CD4-positive, alpha-beta memory T cell (primary cell): ENCODE measurements at regions not wholly inside any gene's neighbourhood (a gene's known extent, or its start where the extent isn't known, plus 50 kb on each side); places are given as distances from the start of the nearest gene placed in this dataset.

Experiments
- CTCF ChIA-PET: fragments of 350-600 bp; sonication (Branson Sonifier 250); formaldehyde crosslinking; loops from one replicate; lab custom pipeline; 2021; ENCODE audit warnings: inconsistent platforms; ENCODE audit not compliant: partially characterized antibody; lab: Charles Lee
- POLR2A ChIA-PET: fragments of 350-600 bp; sonication (Branson Sonifier 250); formaldehyde crosslinking; loops from one replicate; lab custom pipeline; 2021; ENCODE audit not compliant: partially characterized antibody; lab: Charles Lee
- DNase-seq, 5 donors: peaks; one replicate each; pipeline versions ENCODE4 v3.0.0 to v3.0.0-alpha.2; 2020 to 2022; ENCODE audit warnings: mixed read lengths in 1 of 5
- H3K27ac ChIP-seq: one replicate; pipeline ENCODE4 v1.7.0; 2013; ENCODE audit warnings: low read depth, low read length
- H3K27me3 ChIP-seq: 2 replicates; pipeline ENCODE4 v1.7.0; 2013; ENCODE audit warnings: mild to moderate bottlenecking, low read length, moderate library complexity; ENCODE audit not compliant: insufficient read depth
- H3K36me3 ChIP-seq: 2 replicates; pipeline ENCODE4 v1.7.0; 2013; ENCODE audit warnings: mild to moderate bottlenecking, low read length, moderate library complexity; ENCODE audit not compliant: insufficient read depth
- H3K4me1 ChIP-seq: 2 replicates; pipeline ENCODE4 v1.7.0; 2013; ENCODE audit warnings: mild to moderate bottlenecking, low read length, moderate library complexity; ENCODE audit not compliant: insufficient read depth
- H3K4me3 ChIP-seq, 2 donors: one replicate each; pipeline ENCODE4 v1.7.0; 2013; ENCODE audit warnings: low read length in 2 of 2, mild to moderate bottlenecking in 1 of 2
- H3K9me3 ChIP-seq, 2 donors: one replicate each; pipeline ENCODE4 v1.7.0; 2013; ENCODE audit warnings: low read length in 2 of 2, control low read depth in 1 of 2; ENCODE audit not compliant: control insufficient read depth in 1 of 2
- H3K27ac Mint-ChIP-seq, 7 donors: one replicate each; pipeline ENCODE4 v1.8.0; 2020 to 2021; ENCODE audit warnings: mixed read lengths in 7 of 7, mild to moderate bottlenecking in 6 of 7, inconsistent platforms in 3 of 7, moderate library complexity in 3 of 7
- H3K27me3 Mint-ChIP-seq, 2 donors: one replicate each; pipeline ENCODE4 v1.8.0; 2020 to 2021; ENCODE audit warnings: mixed read lengths in 2 of 2
- H3K36me3 Mint-ChIP-seq, 2 donors: one replicate each; pipeline ENCODE4 v1.8.0; 2020 to 2021; ENCODE audit warnings: mixed read lengths in 2 of 2, inconsistent platforms in 1 of 2, mild to moderate bottlenecking in 1 of 2
- H3K4me1 Mint-ChIP-seq, 4 donors: one replicate each; pipeline ENCODE4 v1.8.0; 2020 to 2021; ENCODE audit warnings: mixed read lengths in 4 of 4, mild to moderate bottlenecking in 1 of 4
- H3K4me3 Mint-ChIP-seq, 8 donors: one replicate each; pipeline ENCODE4 v1.8.0; 2020 to 2021; ENCODE audit warnings: mixed read lengths in 8 of 8, mild to moderate bottlenecking in 7 of 8, moderate library complexity in 6 of 8, inconsistent platforms in 3 of 8
- H3K9me3 Mint-ChIP-seq, 8 donors: one replicate each; pipeline ENCODE4 v1.8.0; 2020 to 2021; ENCODE audit warnings: mixed read lengths in 8 of 8, mild to moderate bottlenecking in 5 of 8, inconsistent platforms in 3 of 8, moderate library complexity in 1 of 8
- intact Hi-C: fragments of 100-400 bp; cut with micrococcal nuclease; formaldehyde crosslinking; loops from one replicate; pipeline ENCODE4 v1.15.1; 2023

DNA sequence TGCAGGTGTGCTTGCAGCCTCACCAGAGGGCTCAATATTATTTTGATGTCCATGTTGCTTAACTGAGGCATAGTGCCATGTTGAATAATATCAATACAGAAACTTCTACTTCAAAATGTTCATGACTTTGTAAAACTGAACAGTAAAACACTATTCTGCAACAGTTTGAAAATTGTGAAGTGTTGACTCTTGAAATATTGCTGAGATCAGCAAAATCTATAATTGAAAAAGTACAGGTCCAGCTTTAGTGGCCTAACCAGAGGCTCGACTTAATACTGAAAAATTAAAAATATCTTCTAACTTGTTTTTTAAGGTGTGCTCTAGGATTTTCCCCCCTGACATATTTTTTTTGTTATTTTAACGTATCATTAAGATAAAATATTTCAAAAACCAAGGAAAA, 1460.7 kb downstream of the EFNB2 start:
- POLR2A ChIA-PET = no interaction called here
- H3K4me3 ChIP-seq = no peak overlapping the region
- no peak overlapping the region for H3K4me3 Mint-ChIP-seq
- no peaks in the 10 kb centered on the region for H3K4me1 ChIP-seq
- peaks cover 0 to 3% of the 10 kb centered on the region in 2 donors for H3K27me3 Mint-ChIP-seq
- intact Hi-C loops = no loop called here
- no peaks in the 10 kb centered on the region for H3K27me3 ChIP-seq
- no peaks in the 10 kb centered on the region for H3K9me3 ChIP-seq
- H3K27ac ChIP-seq = no peak overlapping the region
- CTCF ChIA-PET = no interaction called here
- no peak overlapping the region for H3K27ac Mint-ChIP-seq
- H3K36me3 ChIP-seq = no peaks in the 10 kb centered on the region
- peaks cover 0 to 2% (median 0%) of the 10 kb centered on the region in 8 donors for H3K9me3 Mint-ChIP-seq
- no peaks in the 10 kb centered on the region for H3K4me1 Mint-ChIP-seq
- no peaks in the 10 kb centered on the region for H3K36me3 Mint-ChIP-seq
- DNase-seq = no peak

GRCh38 chr13:105073041-105073440, 1462.4 kb downstream of the EFNB2 start:
- H3K36me3 Mint-ChIP-seq = no peaks in the 10 kb centered on the region
- ChIA-PET CTCF (no interaction called here), POLR2A (no interaction called here)
- Histone ChIP-seq H3K9me3 (no peaks in the 10 kb centered on the region), H3K27me3 (no peaks in the 10 kb centered on the region), H3K36me3 (no peaks in the 10 kb centered on the region), H3K4me1 (no peaks in the 10 kb centered on the region), H3K4me3 (no peak overlapping the region), H3K27ac (no peak overlapping the region)
- H3K4me1 Mint-ChIP-seq = no peaks in the 10 kb centered on the region
- no peak overlapping the region for H3K4me3 Mint-ChIP-seq
- no peak for DNase-seq
- H3K27ac Mint-ChIP-seq = no peak overlapping the region
- intact Hi-C loops = no loop called here
- peaks cover 0 to 2% (median 0%) of the 10 kb centered on the region in 8 donors for H3K9me3 Mint-ChIP-seq
- peaks cover 0 to 1% of the 10 kb centered on the region in 2 donors for H3K27me3 Mint-ChIP-seq

DNA sequence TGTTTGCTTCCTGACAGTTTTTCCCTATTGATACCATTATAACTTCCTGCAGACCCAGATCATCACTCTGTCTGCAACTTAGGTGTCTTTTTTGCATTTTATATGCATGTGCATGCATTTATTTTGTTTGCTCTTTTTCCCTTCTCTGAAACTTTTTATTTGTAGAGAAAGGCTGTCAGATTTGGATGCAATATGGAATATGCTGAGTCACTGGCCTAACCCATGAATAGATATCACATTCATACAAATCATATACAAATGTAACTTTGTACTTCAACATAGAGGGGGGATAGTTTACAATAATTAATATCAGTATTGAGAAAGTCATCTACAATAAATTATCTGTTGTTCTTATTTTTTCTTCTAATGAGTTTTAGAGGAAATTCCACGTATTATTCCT, 1465.0 kb downstream of the EFNB2 start:
- no peaks in the 10 kb centered on the region for H3K4me1 Mint-ChIP-seq
- Histone ChIP-seq H3K27ac (no peak overlapping the region), H3K9me3 (no peaks in the 10 kb centered on the region), H3K4me3 (no peak overlapping the region), H3K4me1 (no peaks in the 10 kb centered on the region), H3K36me3 (no peaks in the 10 kb centered on the region), H3K27me3 (no peaks in the 10 kb centered on the region)
- H3K27ac Mint-ChIP-seq = no peak overlapping the region
- intact Hi-C loops = no loop called here
- ChIA-PET CTCF (no interaction called here), POLR2A (no interaction called here)
- DNase-seq = no peak
- H3K9me3 Mint-ChIP-seq = peaks cover 0 to 2% (median 0%) of the 10 kb centered on the region in 8 donors
- no peaks in the 10 kb centered on the region for H3K27me3 Mint-ChIP-seq
- no peak overlapping the region for H3K4me3 Mint-ChIP-seq
- no peaks in the 10 kb centered on the region for H3K36me3 Mint-ChIP-seq

GRCh38 chr13:105069106-105069505, 1466.4 kb downstream of the EFNB2 start:
- H3K4me1 ChIP-seq = no peaks in the 10 kb centered on the region
- intact Hi-C loops = no loop called here
- no peaks in the 10 kb centered on the region for H3K27me3 ChIP-seq
- H3K4me3 ChIP-seq = no peak overlapping the region
- POLR2A ChIA-PET = no interaction called here
- no peaks in the 10 kb centered on the region for H3K36me3 Mint-ChIP-seq
- no peak for DNase-seq
- H3K27me3 Mint-ChIP-seq = no peaks in the 10 kb centered on the region
- H3K4me1 Mint-ChIP-seq = no peaks in the 10 kb centered on the region
- no peak overlapping the region for H3K27ac ChIP-seq
- no peak overlapping the region for H3K4me3 Mint-ChIP-seq
- CTCF ChIA-PET = no interaction called here
- no peaks in the 10 kb centered on the region for H3K9me3 ChIP-seq
- no peak overlapping the region for H3K27ac Mint-ChIP-seq
- H3K36me3 ChIP-seq = no peaks in the 10 kb centered on the region
- H3K9me3 Mint-ChIP-seq = peaks cover 0 to 2% (median 0%) of the 10 kb centered on the region in 8 donors

DNA sequence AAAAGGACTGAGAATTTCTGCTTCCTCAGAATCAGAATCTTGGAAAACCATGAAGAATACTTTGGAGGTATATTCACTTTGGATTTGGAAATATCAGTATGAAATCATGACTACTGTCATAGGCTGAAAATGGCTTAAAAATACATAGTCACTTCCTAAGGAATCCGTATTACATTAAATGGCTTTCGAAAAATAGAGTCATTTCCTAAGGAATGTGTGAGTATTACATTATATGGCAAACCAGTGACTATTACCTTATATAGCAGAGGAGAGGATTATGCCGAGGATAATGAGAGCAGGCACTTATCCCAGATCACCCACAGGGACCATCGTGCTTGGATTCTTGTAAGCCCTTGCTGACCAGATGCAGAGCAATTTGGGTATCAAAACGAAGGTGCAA, 1471.8 kb downstream of the EFNB2 start:
- no peak overlapping the region for H3K4me3 Mint-ChIP-seq
- Histone ChIP-seq H3K36me3 (no peaks in the 10 kb centered on the region), H3K27me3 (no peaks in the 10 kb centered on the region), H3K27ac (no peak overlapping the region), H3K4me1 (no peaks in the 10 kb centered on the region), H3K4me3 (no peak overlapping the region), H3K9me3 (no peaks in the 10 kb centered on the region)
- no peaks in the 10 kb centered on the region for H3K9me3 Mint-ChIP-seq
- ChIA-PET POLR2A (no interaction called here), CTCF (no interaction called here)
- H3K4me1 Mint-ChIP-seq = no peaks in the 10 kb centered on the region
- no peaks in the 10 kb centered on the region for H3K36me3 Mint-ChIP-seq
- H3K27ac Mint-ChIP-seq = no peak overlapping the region
- DNase-seq = no peak
- intact Hi-C loops = no loop called here
- H3K27me3 Mint-ChIP-seq = no peaks in the 10 kb centered on the region

DNA sequence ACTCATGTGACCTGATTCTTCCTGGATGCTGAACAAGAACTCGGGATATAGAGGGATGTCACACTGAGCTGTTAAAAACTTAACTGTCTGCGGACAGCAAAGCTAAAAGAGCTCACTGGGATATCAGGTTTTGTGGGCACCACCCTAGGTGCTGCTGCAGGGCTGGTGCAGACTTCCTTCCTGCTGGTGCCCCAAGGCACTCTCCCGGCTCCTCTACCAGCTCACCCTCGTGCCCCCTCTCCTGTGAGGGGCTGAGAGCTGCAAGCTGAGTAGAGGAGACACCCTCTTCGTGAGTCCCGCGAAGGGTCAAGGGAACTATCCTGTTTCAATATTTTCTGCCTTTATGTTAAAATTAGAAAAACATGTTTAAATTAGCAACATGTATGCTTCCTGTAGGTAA, 1475.7 kb downstream of the EFNB2 start:
- DNase-seq = no peak
- no peak overlapping the region for H3K27ac ChIP-seq
- CTCF ChIA-PET = no interaction called here
- intact Hi-C loops = no loop called here
- H3K4me1 ChIP-seq = no peaks in the 10 kb centered on the region
- Mint-ChIP-seq H3K9me3 (no peaks in the 10 kb centered on the region), H3K36me3 (no peaks in the 10 kb centered on the region), H3K27me3 (no peaks in the 10 kb centered on the region), H3K27ac (no peak overlapping the region), H3K4me1 (no peaks in the 10 kb centered on the region), H3K4me3 (no peak overlapping the region)
- no peaks in the 10 kb centered on the region for H3K27me3 ChIP-seq
- POLR2A ChIA-PET = no interaction called here
- no peaks in the 10 kb centered on the region for H3K9me3 ChIP-seq
- no peak overlapping the region for H3K4me3 ChIP-seq
- H3K36me3 ChIP-seq = no peaks in the 10 kb centered on the region

DNA sequence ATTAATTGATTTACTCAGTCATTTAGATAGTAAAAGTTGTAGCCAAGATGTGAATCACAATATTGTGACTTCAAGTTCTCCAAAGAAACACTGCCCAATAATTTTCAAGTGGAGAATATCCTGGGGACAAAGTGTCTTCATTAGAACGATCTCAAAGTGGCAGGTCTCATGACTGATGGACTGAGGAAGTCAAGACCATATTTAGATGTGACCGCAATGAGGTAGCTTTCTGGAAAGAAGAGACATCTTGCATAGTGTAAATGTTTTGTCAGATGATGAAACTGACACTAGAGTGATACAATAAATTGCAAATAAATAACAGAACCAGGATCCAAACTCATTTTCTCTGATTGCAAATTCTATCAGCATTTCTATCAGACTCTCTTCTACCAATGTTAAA, 1476.9 kb downstream of the EFNB2 start:
- Mint-ChIP-seq H3K4me1 (no peaks in the 10 kb centered on the region), H3K27ac (no peak overlapping the region), H3K4me3 (no peak overlapping the region), H3K9me3 (no peaks in the 10 kb centered on the region), H3K36me3 (no peaks in the 10 kb centered on the region), H3K27me3 (no peaks in the 10 kb centered on the region)
- intact Hi-C loops = no loop called here
- no peak overlapping the region for H3K27ac ChIP-seq
- H3K4me3 ChIP-seq = no peak overlapping the region
- ChIA-PET CTCF (no interaction called here), POLR2A (no interaction called here)
- no peaks in the 10 kb centered on the region for H3K9me3 ChIP-seq
- H3K27me3 ChIP-seq = no peaks in the 10 kb centered on the region
- DNase-seq = no peak
- no peaks in the 10 kb centered on the region for H3K4me1 ChIP-seq
- no peaks in the 10 kb centered on the region for H3K36me3 ChIP-seq

GRCh38 chr13:105052711-105053110, 1482.8 kb downstream of the EFNB2 start:
- H3K27me3 ChIP-seq = no peaks in the 10 kb centered on the region
- H3K9me3 ChIP-seq = no peaks in the 10 kb centered on the region
- H3K4me3 ChIP-seq = no peak overlapping the region
- no peaks in the 10 kb centered on the region for H3K27me3 Mint-ChIP-seq
- H3K27ac Mint-ChIP-seq = no peak overlapping the region
- no peaks in the 10 kb centered on the region for H3K4me1 Mint-ChIP-seq
- H3K36me3 Mint-ChIP-seq = no peaks in the 10 kb centered on the region
- ChIA-PET POLR2A (no interaction called here), CTCF (no interaction called here)
- no peaks in the 10 kb centered on the region for H3K4me1 ChIP-seq
- DNase-seq = no peak
- no peak overlapping the region for H3K27ac ChIP-seq
- H3K36me3 ChIP-seq = no peaks in the 10 kb centered on the region
- H3K4me3 Mint-ChIP-seq = no peak overlapping the region
- H3K9me3 Mint-ChIP-seq = no peaks in the 10 kb centered on the region
- intact Hi-C loops = no loop called here
